OCI-LY7 (cell line): ENCODE measurements at regions not wholly inside any gene's neighbourhood (a gene's known extent, or its start where the extent isn't known, plus 50 kb on each side); places are given as distances from the start of the nearest gene placed in this dataset.

Source experiments
- CTCF ChIP-seq: fragments of 200-600 bp; sonication (generic); conservative IDR thresholded peaks from 2 replicates; pipeline ENCODE4 v1.5.1; 2014; ENCODE audit warnings: mild to moderate bottlenecking, antibody characterized with exemption, low read length, moderate library complexity, mixed read lengths
- EZH2phosphoT487 ChIP-seq: fragments of 200-600 bp; sonication (generic); IDR thresholded peaks from 2 replicates; pipeline ENCODE4 v1.6.1; 2018; ENCODE audit warnings: low read depth, borderline replicate concordance, mild to moderate bottlenecking, mixed run types, antibody characterized with exemption, low read length, moderate library complexity, mixed read lengths

GRCh38 chr10:121221991-121222390, 370.8 kb downstream of the WDR11 start:
- TF ChIP-seq CTCF = no peak
- no peak for TF ChIP-seq EZH2phosphoT487
